Astrocyte (in vitro differentiated cells and primary cell): ENCODE measurements at regions not wholly inside any gene's neighbourhood (a gene's known extent, or its start where the extent isn't known, plus 50 kb on each side); places are given as distances from the start of the nearest gene placed in this dataset.

Experiments
- EZH2 ChIP-seq: IDR thresholded peaks from 2 replicates; pipeline ENCODE4 v1.6.1; 2012; ENCODE audit warnings: mild to moderate bottlenecking, low read length, inconsistent platforms; ENCODE audit not compliant: insufficient read depth
- TF ChIP-seq, protein P1 (sequence below): IDR thresholded peaks from 2 replicates; pipeline ENCODE4 v1.5.1; 2011; ENCODE audit warnings: low read depth, mild to moderate bottlenecking, inconsistent platforms, low read length, moderate library complexity; ENCODE audit not compliant: insufficient read depth

DNA sequence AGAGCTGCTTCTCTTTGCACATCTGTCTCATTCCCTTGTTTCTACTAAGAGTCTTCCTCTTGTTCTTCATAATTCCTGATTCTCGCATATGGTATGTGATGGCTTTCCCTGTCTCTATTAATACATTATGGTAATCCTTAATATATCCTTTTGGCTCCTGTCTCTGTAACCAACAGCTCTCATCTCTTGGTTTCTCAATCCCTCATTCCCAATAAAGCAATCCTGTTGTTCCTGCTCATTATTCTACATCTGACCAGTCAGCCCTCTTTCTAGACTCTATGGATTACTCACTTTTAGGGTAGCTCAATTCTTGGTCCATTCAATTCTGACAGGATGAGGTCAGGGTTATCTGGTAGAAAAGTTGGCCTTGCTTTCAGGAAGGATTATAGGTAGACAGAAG lies 349.9 kb downstream of the LRIG3 start:
- TF ChIP-seq, protein P1, sequence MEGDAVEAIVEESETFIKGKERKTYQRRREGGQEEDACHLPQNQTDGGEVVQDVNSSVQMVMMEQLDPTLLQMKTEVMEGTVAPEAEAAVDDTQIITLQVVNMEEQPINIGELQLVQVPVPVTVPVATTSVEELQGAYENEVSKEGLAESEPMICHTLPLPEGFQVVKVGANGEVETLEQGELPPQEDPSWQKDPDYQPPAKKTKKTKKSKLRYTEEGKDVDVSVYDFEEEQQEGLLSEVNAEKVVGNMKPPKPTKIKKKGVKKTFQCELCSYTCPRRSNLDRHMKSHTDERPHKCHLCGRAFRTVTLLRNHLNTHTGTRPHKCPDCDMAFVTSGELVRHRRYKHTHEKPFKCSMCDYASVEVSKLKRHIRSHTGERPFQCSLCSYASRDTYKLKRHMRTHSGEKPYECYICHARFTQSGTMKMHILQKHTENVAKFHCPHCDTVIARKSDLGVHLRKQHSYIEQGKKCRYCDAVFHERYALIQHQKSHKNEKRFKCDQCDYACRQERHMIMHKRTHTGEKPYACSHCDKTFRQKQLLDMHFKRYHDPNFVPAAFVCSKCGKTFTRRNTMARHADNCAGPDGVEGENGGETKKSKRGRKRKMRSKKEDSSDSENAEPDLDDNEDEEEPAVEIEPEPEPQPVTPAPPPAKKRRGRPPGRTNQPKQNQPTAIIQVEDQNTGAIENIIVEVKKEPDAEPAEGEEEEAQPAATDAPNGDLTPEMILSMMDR: no peak
- TF ChIP-seq EZH2: no peak
